Lower lobe of right lung (tissue), 2 donors: ENCODE measurements at regions not wholly inside any gene's neighbourhood (a gene's known extent, or its start where the extent isn't known, plus 50 kb on each side); places are given as distances from the start of the nearest gene placed in this dataset.

Source experiments
- ATAC-seq, 2 donors: fragments of 200-7000 bp; cut with Tn5 transposase; one replicate each; pipeline ENCODE4 v1.9.1; 2020 to 2022; ENCODE audit warnings: mild to moderate bottlenecking in 2 of 2, moderate library complexity in 2 of 2
- DNase-seq: peaks from one replicate; pipeline ENCODE4 v3.0.0-alpha.2; 2020
- H3K27ac ChIP-seq: fragments of 200-600 bp; one replicate; pipeline ENCODE4 v1.8.0; 2022
- H3K27me3 ChIP-seq: fragments of 200-600 bp; one replicate; pipeline ENCODE4 v1.8.0; 2022; ENCODE audit warnings: low read depth
- H3K36me3 ChIP-seq: fragments of 200-600 bp; one replicate; pipeline ENCODE4 v1.8.0; 2022; ENCODE audit warnings: mild to moderate bottlenecking
- H3K4me1 ChIP-seq: fragments of 200-600 bp; one replicate; pipeline ENCODE4 v1.8.0; 2022
- H3K4me3 ChIP-seq: fragments of 200-600 bp; one replicate; pipeline ENCODE4 v1.8.0; 2022; ENCODE audit warnings: mild to moderate bottlenecking
- H3K9me3 ChIP-seq: fragments of 200-600 bp; one replicate; pipeline ENCODE4 v1.8.0; 2022
- CTCF ChIP-seq: fragments of 200-600 bp; IDR thresholded peaks from one replicate; pipeline ENCODE4 v1.8.0; 2022; ENCODE audit warnings: antibody characterized with exemption, mild to moderate bottlenecking
- intact Hi-C: fragments of 100-400 bp; cut with DNase I; formaldehyde crosslinking; loops from one replicate; pipeline ENCODE4 v1.11.0; 2022
- donor health status: DM: no; HTN: yes; CAD: no; lungs with severe emphysema.

GRCh38 chr3:59698091-59698490, 648.3 kb upstream of the CFAP20DC start:
- intact Hi-C loops = no loop called here
- no peak for DNase-seq
- no peak for ATAC-seq
- TF ChIP-seq CTCF = no peak
- H3K36me3 ChIP-seq = no peaks in the 10 kb centered on the region
- H3K27ac ChIP-seq = no peak overlapping the region
- H3K27me3 ChIP-seq = no peaks in the 10 kb centered on the region
- no peak overlapping the region for H3K4me3 ChIP-seq
- no peaks in the 10 kb centered on the region for H3K9me3 ChIP-seq
- H3K4me1 ChIP-seq = no peaks in the 10 kb centered on the region

- no peaks in the 10 kb centered on the region for H3K27me3 ChIP-seq
- no peak overlapping the region for H3K4me3 ChIP-seq
- no peaks in the 10 kb centered on the region for H3K9me3 ChIP-seq
- no peak overlapping the region for H3K27ac ChIP-seq
- ATAC-seq = no peak
- DNase-seq = no peak
- H3K36me3 ChIP-seq = no peaks in the 10 kb centered on the region
- no peaks in the 10 kb centered on the region for H3K4me1 ChIP-seq
- intact Hi-C loops = no loop called here
- no peak for TF ChIP-seq CTCF
Measured at GRCh38 chr3:59696783-59697182, 647.0 kb upstream of the CFAP20DC start.

GRCh38 chr3:59695860-59696259, 646.0 kb upstream of the CFAP20DC start:
- Histone ChIP-seq H3K36me3 (no peaks in the 10 kb centered on the region), H3K4me1 (no peaks in the 10 kb centered on the region), H3K27me3 (no peaks in the 10 kb centered on the region), H3K4me3 (no peak overlapping the region), H3K27ac (no peak overlapping the region), H3K9me3 (no peaks in the 10 kb centered on the region)
- intact Hi-C loops = no loop called here
- DNase-seq (no peak), ATAC-seq (no peak)
- TF ChIP-seq CTCF = no peak

GRCh38 chr3:59692117-59692516, 642.3 kb upstream of the CFAP20DC start:
- TF ChIP-seq CTCF = no peak
- H3K27ac ChIP-seq = no peak overlapping the region
- no peaks in the 10 kb centered on the region for H3K36me3 ChIP-seq
- intact Hi-C loops = no loop called here
- no peaks in the 10 kb centered on the region for H3K27me3 ChIP-seq
- H3K9me3 ChIP-seq = no peaks in the 10 kb centered on the region
- ATAC-seq (no peak), DNase-seq (no peak)
- H3K4me1 ChIP-seq = no peaks in the 10 kb centered on the region
- H3K4me3 ChIP-seq = no peak overlapping the region

GRCh38 chr3:59690886-59691285, 641.1 kb upstream of the CFAP20DC start:
- no peak for ATAC-seq
- Histone ChIP-seq H3K4me1 (no peaks in the 10 kb centered on the region), H3K27me3 (no peaks in the 10 kb centered on the region), H3K27ac (no peak overlapping the region), H3K9me3 (no peaks in the 10 kb centered on the region), H3K36me3 (no peaks in the 10 kb centered on the region), H3K4me3 (no peak overlapping the region)
- no peak for DNase-seq
- TF ChIP-seq CTCF = no peak
- intact Hi-C loops = no loop called here

- no peaks in the 10 kb centered on the region for H3K9me3 ChIP-seq
- H3K27ac ChIP-seq = no peak overlapping the region
- H3K4me1 ChIP-seq = no peaks in the 10 kb centered on the region
- H3K4me3 ChIP-seq = no peak overlapping the region
- no peaks in the 10 kb centered on the region for H3K36me3 ChIP-seq
- intact Hi-C loops = no loop called here
- ATAC-seq = no peak
- no peaks in the 10 kb centered on the region for H3K27me3 ChIP-seq
- no peak for DNase-seq
- TF ChIP-seq CTCF = no peak
Measured at GRCh38 chr3:59688636-59689035, 638.8 kb upstream of the CFAP20DC start.
